NCI-H2196 (cell line): ENCODE measurements at regions not wholly inside any gene's neighbourhood (a gene's known extent, or its start where the extent isn't known, plus 50 kb on each side); places are given as distances from the start of the nearest gene placed in this dataset.
A peak's percentile ranks its signal among the peaks of the same experiment; 100 is the strongest.

ENCODE experiments used
- DNase-seq: peaks from one replicate; lab custom pipeline; 2025; ENCODE audit not compliant: unreplicated experiment; lab: John Stamatoyannopoulos, UW

DNA sequence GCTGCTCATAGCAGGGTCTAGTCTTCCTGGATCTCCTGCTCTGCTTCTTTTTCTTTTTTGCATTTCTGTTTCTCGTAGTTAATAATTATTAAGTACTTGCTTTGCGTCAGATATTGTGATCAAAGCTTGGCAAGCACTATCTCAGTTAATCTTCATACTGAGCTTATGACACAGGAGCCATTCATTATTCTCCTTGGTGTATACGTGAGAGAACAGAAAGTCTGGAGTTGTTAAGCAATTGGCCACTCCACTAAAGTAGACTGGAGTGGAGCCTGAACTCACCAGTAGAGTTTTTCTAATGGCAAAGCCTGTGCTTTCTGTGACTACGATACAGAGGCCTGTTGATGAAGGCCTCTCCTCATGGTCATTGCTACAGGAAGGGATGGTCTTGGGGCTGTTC, 285.9 kb downstream of the RFC3 start:
- DNase-seq, result no peak

GRCh38 chr13:34104853-34105252, 286.9 kb downstream of the RFC3 start:
- no peak for DNase-seq

GRCh38 chr13:34107806-34108205, 289.9 kb downstream of the RFC3 start:
- DNase-seq, result no peak

DNA sequence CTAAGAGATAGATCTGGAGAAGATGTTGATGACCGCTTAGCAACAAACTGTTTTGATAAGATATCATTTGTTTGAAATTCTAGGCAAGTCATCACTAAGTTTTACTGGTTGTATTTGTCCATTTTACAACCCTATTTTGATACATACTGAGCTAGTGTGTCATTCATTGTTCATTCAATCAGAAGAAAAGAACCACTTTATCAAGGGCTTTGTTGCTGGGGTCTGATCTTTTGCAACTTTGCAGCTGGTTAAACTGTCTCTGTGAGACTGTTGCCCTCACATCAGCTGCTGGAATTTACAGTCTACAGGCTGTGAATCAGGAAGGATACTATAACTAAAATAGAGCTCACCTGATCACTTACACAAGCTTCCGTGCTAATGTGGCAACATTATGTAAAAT, 290.5 kb downstream of the RFC3 start:
- DNase-seq, result no peak

GRCh38 chr13:34114581-34114980, 296.6 kb downstream of the RFC3 start:
- no peak for DNase-seq

DNA sequence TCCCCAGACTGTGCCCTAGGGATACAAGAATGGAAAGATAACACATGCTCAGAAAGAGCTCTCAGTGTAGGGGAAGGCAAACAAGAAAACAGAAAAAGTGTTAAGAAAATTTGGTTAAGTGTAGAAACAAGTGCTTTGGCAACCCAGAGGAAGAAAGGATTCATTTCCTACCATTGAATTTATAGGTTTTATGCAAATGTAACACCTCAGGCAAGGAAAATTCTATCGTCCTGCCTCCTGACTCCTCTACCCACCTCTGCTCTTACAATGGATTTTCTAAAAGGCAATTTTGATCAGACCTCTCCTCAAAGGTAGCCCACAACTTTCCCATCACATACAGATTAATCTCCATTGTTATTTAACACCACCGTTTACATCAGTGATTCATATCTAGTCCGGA, 298.7 kb downstream of the RFC3 start:
- no peak for DNase-seq

DNA sequence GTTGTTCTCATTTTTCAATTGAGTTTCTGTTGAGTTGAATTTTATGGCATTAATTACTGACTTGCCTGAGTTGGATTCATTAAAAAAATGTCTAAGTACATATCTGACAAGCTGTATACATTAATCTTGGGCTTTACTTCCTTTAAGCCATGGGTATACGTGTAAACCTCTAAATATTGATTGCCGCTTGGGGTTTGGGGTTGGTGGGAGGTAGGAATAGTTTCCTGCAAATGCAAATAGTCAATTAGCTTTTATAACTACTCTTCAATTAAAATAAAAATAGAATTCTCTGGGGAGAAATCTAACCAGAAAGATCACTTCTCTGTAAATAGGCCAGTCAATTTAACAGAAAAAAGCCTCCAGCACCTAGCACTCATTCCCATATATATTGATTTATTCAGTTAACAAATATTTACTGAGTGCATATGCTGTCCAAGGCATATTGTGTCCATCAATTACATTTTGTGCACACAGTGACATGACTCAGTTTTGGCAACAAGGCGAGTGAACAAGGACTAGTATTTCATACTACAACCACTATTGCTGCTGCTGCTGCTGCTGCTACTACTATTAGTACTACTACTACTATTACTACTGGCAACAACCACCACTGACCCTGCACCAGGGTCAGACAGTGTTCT, 306.8 kb downstream of the RFC3 start:
- no peak for DNase-seq

- DNase-seq, result no peak
These were observed 309.6 kb downstream of the RFC3 start for GRCh38 chr13:34127523-34127922.

DNA sequence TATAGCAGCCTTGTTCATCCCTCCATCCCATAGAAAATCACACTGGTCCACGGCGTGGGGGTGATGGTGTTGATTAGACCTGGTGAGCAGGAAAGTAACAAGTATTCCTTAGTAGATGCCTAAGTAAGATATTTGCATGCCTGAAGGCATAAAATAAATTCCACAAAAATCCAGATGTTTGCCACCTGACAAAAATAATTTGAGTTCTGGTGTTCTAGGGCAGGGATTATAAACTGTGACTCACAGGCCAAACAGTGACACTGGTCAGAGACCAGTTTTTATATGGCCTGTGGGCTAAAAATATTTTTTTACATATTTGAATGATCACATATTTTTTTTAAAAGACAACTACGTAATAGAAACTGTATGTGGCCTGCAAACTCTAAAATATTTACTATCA, 310.7 kb downstream of the RFC3 start:
- DNase-seq, result no peak

DNA sequence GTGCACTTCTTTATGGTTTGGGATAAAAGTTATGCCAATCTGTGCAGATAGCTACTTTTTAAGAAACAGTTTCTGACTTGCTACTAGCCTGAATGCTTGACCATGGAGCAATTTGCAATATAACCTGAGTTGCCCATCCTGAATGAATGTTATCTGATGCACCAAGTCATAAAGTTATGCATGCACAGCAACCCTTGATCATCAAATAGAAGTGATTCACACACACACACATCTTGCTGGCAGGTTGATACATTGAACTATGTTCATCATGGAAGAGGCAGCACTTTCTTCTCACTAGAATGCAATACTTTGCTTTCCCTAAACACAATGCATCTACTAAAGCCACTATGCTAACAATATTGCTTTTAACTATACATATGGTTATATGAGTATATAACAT, 311.5 kb downstream of the RFC3 start:
- no peak for DNase-seq

- no peak for DNase-seq
These were observed 319.3 kb downstream of the RFC3 start for GRCh38 chr13:34137200-34137599.

- DNase-seq, result no peak
These were observed 321.8 kb downstream of the RFC3 start for GRCh38 chr13:34139660-34140227.

DNA sequence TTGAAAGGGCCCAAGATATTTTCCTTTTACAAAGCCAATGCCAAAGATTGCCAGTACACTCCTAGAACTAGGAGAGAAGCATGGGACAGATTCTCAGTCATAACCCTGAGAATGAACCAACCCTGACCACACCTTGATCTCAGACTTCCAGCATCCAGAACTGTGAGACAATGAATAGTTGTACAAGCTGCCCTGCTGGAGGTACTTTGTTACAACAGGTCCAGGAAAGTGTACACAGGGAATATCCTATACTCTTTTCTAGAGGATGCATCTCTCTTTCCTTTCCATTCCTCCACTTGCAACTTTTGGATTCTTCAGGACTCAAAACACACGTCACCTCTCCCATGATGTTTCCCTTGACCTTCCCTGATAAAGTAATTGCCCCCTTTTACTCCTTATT, 325.7 kb downstream of the RFC3 start:
- no peak for DNase-seq

- no peak for DNase-seq
These were observed 326.2 kb downstream of the RFC3 start for GRCh38 chr13:34144142-34144541.

GRCh38 chr13:34145061-34145460, 327.1 kb downstream of the RFC3 start:
- no peak for DNase-seq

- DNase-seq, result no peak
These were observed 330.4 kb downstream of the RFC3 start for GRCh38 chr13:34148359-34148758.

DNA sequence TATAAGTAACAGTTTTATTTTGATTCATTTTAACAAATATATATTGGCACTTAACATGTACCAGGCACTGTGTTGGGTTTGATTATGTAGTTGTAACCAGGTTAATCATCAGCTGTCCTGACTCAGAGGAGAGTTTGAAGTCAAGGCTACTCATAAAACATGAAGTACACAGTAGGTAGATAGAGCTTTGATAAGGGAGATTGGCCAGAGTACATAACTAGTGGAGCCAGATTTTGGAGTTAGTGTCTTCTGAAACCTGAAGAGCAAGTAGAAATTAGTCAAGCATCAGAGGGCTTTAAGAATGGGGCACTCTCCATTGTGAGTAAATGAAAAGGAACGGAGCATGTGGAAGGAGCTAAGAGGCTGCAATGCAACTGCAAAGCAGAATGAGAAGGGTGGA, 333.9 kb downstream of the RFC3 start:
- DNase-seq, result no peak

- no peak for DNase-seq
These were observed 334.5 kb downstream of the RFC3 start for GRCh38 chr13:34152409-34152808.

GRCh38 chr13:34152996-34153395, 335.0 kb downstream of the RFC3 start:
- no peak for DNase-seq

DNA sequence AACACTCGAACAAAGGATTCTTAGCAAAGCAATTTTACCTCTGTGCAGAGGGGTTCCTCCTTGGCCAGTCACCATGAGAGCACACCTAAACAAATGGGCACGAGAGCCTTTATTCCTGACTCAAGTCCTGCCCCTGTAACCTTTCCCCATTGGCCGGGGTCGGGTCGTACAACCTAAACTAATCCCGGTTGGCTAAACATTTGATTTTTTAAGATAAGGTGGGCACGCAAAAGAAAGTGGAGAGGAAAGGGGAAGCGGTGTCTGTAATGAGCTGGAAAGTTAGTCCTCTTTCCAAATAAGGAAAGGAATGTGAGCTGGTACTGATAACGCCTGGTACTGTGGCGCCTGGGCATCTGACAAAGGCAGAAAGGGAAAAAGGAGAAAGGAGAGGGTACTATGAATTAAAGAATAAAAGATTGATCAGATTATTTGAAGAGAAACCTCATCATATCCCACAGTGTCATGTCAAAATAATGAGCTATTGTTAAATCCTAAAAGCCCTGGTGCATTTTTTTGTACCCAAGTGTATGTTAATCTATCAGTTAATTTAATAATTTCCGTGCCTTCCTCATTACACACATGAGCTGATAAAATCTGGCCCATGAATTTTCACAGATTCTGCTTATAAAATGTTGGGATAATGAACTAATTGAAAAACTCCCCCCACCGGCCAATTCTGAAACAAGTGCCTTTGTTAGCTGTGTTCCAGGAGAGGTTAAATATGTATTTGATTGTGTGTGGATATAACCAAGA, 335.7 kb downstream of the RFC3 start:
- no peak for DNase-seq

DNA sequence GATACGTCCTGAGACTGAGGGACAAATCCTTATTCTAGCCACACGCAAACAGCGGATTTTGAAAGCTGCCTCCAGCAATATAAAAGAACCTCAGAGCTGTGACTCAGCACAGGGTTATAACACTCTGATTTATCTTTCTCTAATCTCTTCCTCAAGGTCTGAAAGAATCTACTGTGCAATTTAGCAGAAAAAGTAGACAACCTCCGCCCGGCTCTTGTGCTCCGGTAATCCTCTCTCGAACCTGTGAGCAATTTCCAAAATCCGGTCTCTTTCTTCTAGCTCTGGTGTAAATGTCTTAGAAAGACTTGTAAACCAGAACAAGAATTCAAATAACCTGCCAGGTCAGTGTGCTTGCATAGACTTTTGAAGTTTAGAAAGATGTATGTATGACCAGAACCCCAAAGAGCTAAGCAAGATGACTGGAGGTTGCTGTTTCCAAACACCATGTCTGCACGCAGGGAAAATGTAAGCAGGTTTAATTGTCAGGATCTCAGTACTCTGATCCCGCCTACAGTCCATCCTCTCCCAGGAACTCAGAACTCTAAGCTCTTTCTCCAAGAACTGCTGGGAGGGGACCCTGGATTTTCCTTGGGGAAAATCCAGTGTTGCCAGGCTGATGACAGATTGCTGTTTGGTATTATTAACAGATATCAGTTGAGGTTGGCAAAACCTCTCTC, 338.1 kb downstream of the RFC3 start:
- no peak for DNase-seq

- peak; percentile 56 for DNase-seq
These were observed 339.0 kb downstream of the RFC3 start for GRCh38 chr13:34156841-34157365.
